Activated naive CD4-positive, alpha-beta T cell treated with anti-CD3 and anti-CD28 coated beads, Interleukin-2, amount 50 U/mL, for 24 hours (primary cell): ENCODE measurements at regions not wholly inside any gene's neighbourhood (a gene's known extent, or its start where the extent isn't known, plus 50 kb on each side); places are given as distances from the start of the nearest gene placed in this dataset.

ENCODE experiments used
- H3K27ac Mint-ChIP-seq: one replicate; pipeline ENCODE4 v1.8.0; 2021; ENCODE audit warnings: mild to moderate bottlenecking, mixed read lengths
- H3K27me3 Mint-ChIP-seq: one replicate; pipeline ENCODE4 v1.8.0; 2021; ENCODE audit warnings: mixed read lengths
- H3K36me3 Mint-ChIP-seq: one replicate; pipeline ENCODE4 v1.8.0; 2021; ENCODE audit warnings: mixed read lengths
- H3K4me1 Mint-ChIP-seq: one replicate; pipeline ENCODE4 v1.8.0; 2021; ENCODE audit warnings: mixed read lengths
- H3K4me3 Mint-ChIP-seq: one replicate; pipeline ENCODE4 v1.8.0; 2021; ENCODE audit warnings: mild to moderate bottlenecking, mixed read lengths
- H3K9me3 Mint-ChIP-seq: one replicate; pipeline ENCODE4 v1.8.0; 2021; ENCODE audit warnings: mixed read lengths

- Mint-ChIP-seq H3K27me3 (no peaks in the 10 kb centered on the region), H3K27ac (no peak overlapping the region), H3K36me3 (no peaks in the 10 kb centered on the region), H3K4me3 (no peak overlapping the region), H3K4me1 (no peaks in the 10 kb centered on the region), H3K9me3 (no peaks in the 10 kb centered on the region)
Observed at GRCh38 chr18:59778434-59778833, 81.2 kb upstream of the CCBE1 start.

DNA sequence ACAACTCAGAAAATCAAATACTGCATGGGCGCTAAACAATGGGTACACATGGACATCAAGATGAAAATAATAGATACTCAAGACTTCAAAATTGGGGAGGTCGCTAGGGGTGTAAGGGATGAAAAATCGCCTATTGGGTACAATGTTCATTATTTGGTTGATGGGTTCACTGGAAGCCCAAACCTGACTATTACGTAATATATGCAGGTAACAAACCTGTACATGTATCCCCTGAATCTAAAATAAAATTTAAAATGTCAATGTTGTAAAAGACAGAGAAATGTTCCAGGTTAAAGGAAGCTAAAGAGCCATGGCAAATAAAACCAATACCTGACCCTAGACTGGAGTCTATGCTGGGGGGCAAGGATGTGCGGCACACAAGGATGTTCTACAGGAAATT is 80.4 kb upstream of the CCBE1 start:
- Mint-ChIP-seq H3K4me1 (no peaks in the 10 kb centered on the region), H3K36me3 (no peaks in the 10 kb centered on the region), H3K4me3 (no peak overlapping the region), H3K27ac (no peak overlapping the region), H3K27me3 (peaks cover 3% of the 10 kb centered on the region), H3K9me3 (no peaks in the 10 kb centered on the region)

DNA sequence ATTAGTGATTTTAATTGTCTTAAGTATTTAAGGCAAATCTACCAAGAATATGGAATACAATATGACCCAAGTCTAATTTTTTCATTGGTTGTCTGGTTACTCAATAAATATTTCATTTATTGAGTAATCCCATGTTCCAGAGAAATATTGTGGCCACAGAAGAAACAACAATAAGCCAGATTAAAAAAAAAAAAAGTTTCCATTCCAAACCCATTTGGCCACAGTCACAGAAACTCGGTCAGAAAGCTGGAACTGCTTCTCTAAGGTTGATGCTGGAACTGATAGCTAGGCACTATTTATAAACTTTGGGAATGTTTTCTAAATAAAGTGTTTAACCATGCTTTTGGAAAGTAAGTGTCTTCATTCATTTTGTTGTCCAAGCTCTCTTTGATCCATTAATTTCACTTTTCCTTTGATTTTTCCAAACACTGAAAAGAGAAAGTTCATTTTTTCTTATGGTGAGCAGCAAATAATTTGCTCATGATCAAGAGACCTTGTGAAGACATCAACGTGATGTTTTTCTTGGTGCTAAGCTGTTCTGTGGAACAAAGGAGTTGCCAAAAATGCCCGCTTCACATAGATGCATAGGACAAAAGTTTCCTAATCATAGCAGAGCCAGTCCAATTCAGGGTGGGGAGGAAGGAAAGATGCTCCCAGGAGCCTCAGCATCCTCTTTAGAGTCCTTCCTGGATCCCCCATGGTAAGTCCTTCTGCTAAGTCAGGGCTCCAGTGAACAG is 72.1 kb upstream of the CCBE1 start:
- Mint-ChIP-seq H3K4me3 (no peak overlapping the region), H3K27me3 (peaks cover 9% of the 10 kb centered on the region), H3K36me3 (no peaks in the 10 kb centered on the region), H3K27ac (no peak overlapping the region), H3K9me3 (no peaks in the 10 kb centered on the region), H3K4me1 (no peaks in the 10 kb centered on the region)

DNA sequence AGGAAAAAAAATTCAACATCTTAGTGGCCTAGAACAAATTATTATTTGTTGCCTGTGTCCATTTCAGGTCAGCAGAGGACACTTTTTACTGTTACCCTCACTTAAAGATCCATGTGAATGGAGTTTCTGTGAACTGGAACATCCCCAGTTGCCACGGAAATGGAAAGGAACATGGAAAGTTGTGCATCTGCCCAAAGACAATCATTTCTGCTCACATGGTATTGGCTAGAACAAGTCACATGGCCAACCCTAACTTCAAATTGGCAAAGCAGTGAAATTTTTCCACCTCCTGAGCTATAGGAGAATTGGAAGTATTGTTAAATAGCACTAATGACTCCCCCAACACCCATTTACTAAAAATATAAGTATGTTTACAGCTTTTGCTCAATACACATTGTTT is 71.2 kb upstream of the CCBE1 start:
- Mint-ChIP-seq H3K27ac (no peak overlapping the region), H3K27me3 (peaks cover 9% of the 10 kb centered on the region), H3K4me3 (no peak overlapping the region), H3K9me3 (no peaks in the 10 kb centered on the region), H3K4me1 (no peaks in the 10 kb centered on the region), H3K36me3 (no peaks in the 10 kb centered on the region)

- H3K9me3 Mint-ChIP-seq: no peaks in the 10 kb centered on the region
- H3K27ac Mint-ChIP-seq: no peak overlapping the region
- H3K4me3 Mint-ChIP-seq: no peak overlapping the region
- H3K4me1 Mint-ChIP-seq: no peaks in the 10 kb centered on the region
- H3K27me3 Mint-ChIP-seq: peaks cover 7% of the 10 kb centered on the region
- H3K36me3 Mint-ChIP-seq: no peaks in the 10 kb centered on the region
Observed at GRCh38 chr18:59767732-59768131, 70.5 kb upstream of the CCBE1 start.

GRCh38 chr18:59765343-59765742 is 68.1 kb upstream of the CCBE1 start:
- Mint-ChIP-seq H3K4me3 (no peak overlapping the region), H3K36me3 (no peaks in the 10 kb centered on the region), H3K27me3 (peaks cover 5% of the 10 kb centered on the region), H3K27ac (no peak overlapping the region), H3K9me3 (no peaks in the 10 kb centered on the region), H3K4me1 (no peaks in the 10 kb centered on the region)

DNA sequence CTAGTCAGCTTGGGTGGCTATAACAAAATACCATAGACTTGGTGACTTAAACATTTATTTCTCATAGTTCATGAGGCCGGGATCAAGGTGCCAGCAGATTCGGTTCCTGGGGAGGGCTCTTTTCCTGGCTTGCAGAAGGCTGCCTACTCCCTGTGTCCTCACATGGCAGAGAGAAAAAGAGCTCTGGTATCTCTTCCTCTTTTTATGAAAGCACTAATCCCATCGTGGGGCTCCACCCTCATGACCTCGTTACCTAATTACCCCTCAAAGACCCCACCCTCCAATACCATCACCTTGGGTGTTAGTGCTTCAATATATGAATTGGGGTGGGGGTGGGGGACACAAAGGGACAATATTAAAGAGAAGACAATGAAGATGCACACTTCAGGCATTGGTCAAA is 67.1 kb upstream of the CCBE1 start:
- Mint-ChIP-seq H3K27me3 (no peaks in the 10 kb centered on the region), H3K4me1 (no peaks in the 10 kb centered on the region), H3K36me3 (no peaks in the 10 kb centered on the region), H3K9me3 (no peaks in the 10 kb centered on the region), H3K4me3 (no peak overlapping the region), H3K27ac (no peak overlapping the region)

- no peaks in the 10 kb centered on the region for H3K36me3 Mint-ChIP-seq
- H3K27me3 Mint-ChIP-seq: no peaks in the 10 kb centered on the region
- no peaks in the 10 kb centered on the region for H3K4me1 Mint-ChIP-seq
- no peaks in the 10 kb centered on the region for H3K9me3 Mint-ChIP-seq
- H3K27ac Mint-ChIP-seq: no peak overlapping the region
- no peak overlapping the region for H3K4me3 Mint-ChIP-seq
Observed at GRCh38 chr18:59763541-59764136, 66.4 kb upstream of the CCBE1 start.

DNA sequence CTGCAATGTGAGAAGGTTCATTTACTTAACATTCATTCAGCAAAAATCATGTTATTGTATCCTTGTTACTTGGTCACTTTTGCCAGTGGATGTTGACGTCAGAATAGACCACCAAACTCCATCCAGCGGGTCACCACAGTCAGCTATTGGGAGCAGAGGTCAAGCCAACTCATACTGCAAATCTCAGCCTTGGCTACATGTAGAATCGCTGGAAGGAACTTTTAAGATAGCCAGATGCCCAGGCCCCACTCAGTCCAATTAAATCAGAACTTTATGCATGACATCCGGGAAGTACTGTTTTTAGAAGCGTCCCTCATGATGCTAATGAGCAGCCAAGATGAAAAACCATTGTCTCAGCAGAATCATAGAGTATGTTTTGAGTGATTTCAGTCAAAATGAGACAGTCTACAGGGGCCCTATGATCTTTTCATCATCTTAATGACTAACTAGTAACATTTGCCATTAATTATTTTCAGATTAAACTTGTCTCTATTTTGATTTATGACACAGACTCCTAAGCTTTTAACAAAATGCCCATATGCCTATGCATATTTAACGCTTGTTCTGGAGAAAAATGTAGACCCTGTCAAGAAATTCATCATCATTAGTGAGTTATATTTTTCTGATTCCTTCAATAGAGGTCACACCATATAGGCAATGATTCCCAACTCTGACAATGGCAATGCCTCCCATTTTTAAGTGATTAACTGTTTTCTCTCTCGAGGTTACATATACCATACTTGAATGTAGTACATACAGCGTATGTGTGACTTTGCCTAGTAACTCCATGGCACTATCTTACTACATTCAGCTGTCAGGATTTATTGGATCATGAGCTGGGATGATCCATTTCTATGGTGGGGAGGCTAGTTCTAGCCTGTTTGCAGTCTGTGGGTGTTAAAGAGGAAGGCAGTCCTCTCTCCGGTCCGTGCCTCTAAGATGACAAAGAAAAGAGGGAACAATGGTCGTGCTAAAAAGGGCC is 63.7 kb upstream of the CCBE1 start:
- Mint-ChIP-seq H3K4me3 (no peak overlapping the region), H3K4me1 (no peaks in the 10 kb centered on the region), H3K36me3 (no peaks in the 10 kb centered on the region)

GRCh38 chr18:59760212-59760611 is 63.0 kb upstream of the CCBE1 start:
- Mint-ChIP-seq H3K27ac (no peak overlapping the region), H3K36me3 (no peaks in the 10 kb centered on the region), H3K27me3 (peaks cover 3% of the 10 kb centered on the region), H3K9me3 (no peaks in the 10 kb centered on the region), H3K4me1 (no peaks in the 10 kb centered on the region), H3K4me3 (no peak overlapping the region)

More for the DNA sequence above, 63.7 kb upstream of the CCBE1 start:
- H3K27me3 Mint-ChIP-seq: peaks cover 3% of the 10 kb centered on the region
- no peak overlapping the region for H3K27ac Mint-ChIP-seq
- H3K9me3 Mint-ChIP-seq: no peaks in the 10 kb centered on the region

DNA sequence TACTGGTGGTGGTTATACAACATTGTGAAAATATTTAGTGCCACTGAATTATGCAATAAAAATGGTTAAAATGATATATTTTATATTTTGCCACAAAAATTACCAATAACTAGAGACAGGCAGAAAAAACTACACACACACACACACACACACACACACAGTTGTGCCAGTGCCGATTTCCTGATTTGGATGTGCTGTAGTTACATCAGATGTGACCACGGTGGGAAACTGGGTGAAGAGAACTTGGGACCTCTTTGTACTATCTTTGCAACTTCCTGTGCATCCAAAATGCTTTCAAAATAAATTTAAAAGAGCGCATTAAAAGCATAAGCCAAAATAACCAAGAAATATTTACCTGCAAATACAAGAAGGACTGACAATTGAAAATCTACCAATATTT is 61.6 kb upstream of the CCBE1 start:
- Mint-ChIP-seq H3K27ac (no peak overlapping the region), H3K27me3 (peaks cover 3% of the 10 kb centered on the region), H3K4me3 (no peak overlapping the region), H3K9me3 (no peaks in the 10 kb centered on the region), H3K36me3 (no peaks in the 10 kb centered on the region), H3K4me1 (no peaks in the 10 kb centered on the region)

DNA sequence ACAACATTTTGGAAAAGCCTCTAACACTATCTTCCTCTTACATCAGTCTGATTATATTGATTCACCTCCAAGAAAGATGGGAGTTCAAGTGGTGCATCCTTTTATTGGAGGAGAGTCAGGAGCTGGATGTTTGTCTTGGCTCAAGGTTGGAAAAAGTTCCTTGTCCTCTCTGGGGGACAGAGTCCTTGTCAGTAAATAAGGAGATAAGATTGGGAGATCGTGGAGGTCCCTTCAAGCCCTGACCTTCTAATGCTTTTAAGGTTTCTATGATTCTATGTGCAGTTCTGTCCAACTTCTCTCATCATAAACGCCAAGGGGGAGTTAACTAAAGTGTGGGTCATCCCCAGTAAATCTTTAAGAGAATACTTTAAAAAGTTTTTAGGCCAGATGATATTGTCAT is 60.9 kb upstream of the CCBE1 start:
- Mint-ChIP-seq H3K4me1 (no peaks in the 10 kb centered on the region), H3K36me3 (no peaks in the 10 kb centered on the region), H3K4me3 (no peak overlapping the region), H3K9me3 (no peaks in the 10 kb centered on the region), H3K27ac (no peak overlapping the region), H3K27me3 (peaks cover 3% of the 10 kb centered on the region)

- H3K4me1 Mint-ChIP-seq: no peaks in the 10 kb centered on the region
- no peak overlapping the region for H3K27ac Mint-ChIP-seq
- peaks cover 3% of the 10 kb centered on the region for H3K9me3 Mint-ChIP-seq
- peaks cover 5% of the 10 kb centered on the region for H3K27me3 Mint-ChIP-seq
- no peak overlapping the region for H3K4me3 Mint-ChIP-seq
- H3K36me3 Mint-ChIP-seq: no peaks in the 10 kb centered on the region
Observed at GRCh38 chr18:59752666-59753065, 55.4 kb upstream of the CCBE1 start.

- Mint-ChIP-seq H3K4me1 (no peaks in the 10 kb centered on the region), H3K27me3 (peaks cover 3% of the 10 kb centered on the region), H3K27ac (no peak overlapping the region), H3K9me3 (peaks cover 4% of the 10 kb centered on the region), H3K4me3 (no peak overlapping the region), H3K36me3 (no peaks in the 10 kb centered on the region)
Observed at GRCh38 chr18:59751186-59751585, 54.0 kb upstream of the CCBE1 start.

DNA sequence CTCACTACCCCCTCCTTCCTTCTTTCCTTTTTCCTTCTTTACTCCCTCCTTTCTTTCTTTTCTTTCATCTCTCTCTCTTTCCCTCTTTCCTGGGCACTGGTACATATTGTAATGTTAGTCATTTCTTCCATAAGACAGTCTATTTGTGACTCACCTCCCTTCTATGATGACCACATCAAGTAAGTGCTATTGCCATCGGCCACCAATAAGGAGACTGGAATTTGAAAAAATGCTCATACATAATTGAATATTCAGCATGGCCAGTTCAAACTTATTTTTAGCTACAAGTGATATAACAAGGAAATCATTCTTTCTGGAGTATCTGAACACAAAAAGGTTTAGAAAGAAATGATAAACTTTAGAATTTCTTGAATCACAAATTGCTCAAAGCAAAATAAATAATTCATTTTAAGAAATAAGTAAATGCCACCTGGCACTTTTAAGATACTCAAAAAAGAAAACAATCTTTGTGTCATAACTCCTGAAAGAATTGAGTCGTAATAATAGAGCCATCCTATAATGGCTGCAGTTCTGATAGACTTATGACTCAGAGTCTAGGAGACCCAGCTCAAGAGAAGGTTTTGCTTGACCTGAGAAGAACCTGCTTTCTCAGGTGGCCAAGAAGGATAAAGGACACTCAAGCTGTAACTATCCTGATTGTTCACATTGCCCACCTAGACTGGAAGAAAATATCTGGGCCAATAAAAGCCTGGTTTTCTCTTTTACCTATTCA is 51.6 kb upstream of the CCBE1 start:
- Mint-ChIP-seq H3K4me1 (no peaks in the 10 kb centered on the region), H3K36me3 (no peaks in the 10 kb centered on the region), H3K27me3 (peaks cover 3% of the 10 kb centered on the region), H3K9me3 (peaks cover 7% of the 10 kb centered on the region), H3K4me3 (no peak overlapping the region), H3K27ac (no peak overlapping the region)
